RWPE2 (cell line): ENCODE measurements at regions not wholly inside any gene's neighbourhood (a gene's known extent, or its start where the extent isn't known, plus 50 kb on each side); places are given as distances from the start of the nearest gene placed in this dataset.

Source experiments
- ATAC-seq: fragments of 200-7000 bp; cut with Tn5 transposase; 3 replicates; pipeline ENCODE4 v1.9.1; 2021; ENCODE audit warnings: low read depth
- DNase-seq: peaks from one replicate; pipeline ENCODE4 v3.0.0-alpha.2; 2020; ENCODE audit warnings: low spot score
- H3K27ac ChIP-seq: fragments of 450-650 bp; 2 replicates; pipeline ENCODE4 v1.5.1; 2017; ENCODE audit warnings: mild to moderate bottlenecking; ENCODE audit not compliant: poor library complexity, severe bottlenecking
- H3K27me3 ChIP-seq: fragments of 250-450 bp; sonication (Bioruptor Pico); 2 replicates; pipeline ENCODE4 v1.5.1; 2021; ENCODE audit warnings: mild to moderate bottlenecking, moderate library complexity; ENCODE audit not compliant: insufficient read depth, poor library complexity, severe bottlenecking
- H3K36me3 ChIP-seq: fragments of 250-450 bp; sonication (Bioruptor Pico); 2 replicates; pipeline ENCODE4 v1.5.1; 2020; ENCODE audit warnings: low read depth, mild to moderate bottlenecking, moderate library complexity
- H3K4me1 ChIP-seq: fragments of 250-450 bp; sonication (Bioruptor Pico); 2 replicates; pipeline ENCODE4 v1.5.1; 2021; ENCODE audit warnings: mild to moderate bottlenecking, moderate library complexity; ENCODE audit not compliant: insufficient read depth, poor library complexity, severe bottlenecking
- H3K4me3 ChIP-seq: fragments of 250-450 bp; sonication (Bioruptor Pico); 2 replicates; pipeline ENCODE4 v1.5.1; 2021; ENCODE audit warnings: mild to moderate bottlenecking, moderate library complexity; ENCODE audit not compliant: severe bottlenecking
- H3K9me3 ChIP-seq: fragments of 250-450 bp; sonication (Bioruptor Pico); 2 replicates; pipeline ENCODE4 v1.5.1; 2021; ENCODE audit warnings: mild to moderate bottlenecking, moderate library complexity; ENCODE audit not compliant: severe bottlenecking
- TF ChIP-seq, protein P1 (sequence below): fragments of 450-650 bp; IDR thresholded peaks from one replicate; pipeline ENCODE4 v1.5.1; 2017; ENCODE audit warnings: mild to moderate bottlenecking, moderate library complexity; ENCODE audit not compliant: poor library complexity, severe bottlenecking

DNA sequence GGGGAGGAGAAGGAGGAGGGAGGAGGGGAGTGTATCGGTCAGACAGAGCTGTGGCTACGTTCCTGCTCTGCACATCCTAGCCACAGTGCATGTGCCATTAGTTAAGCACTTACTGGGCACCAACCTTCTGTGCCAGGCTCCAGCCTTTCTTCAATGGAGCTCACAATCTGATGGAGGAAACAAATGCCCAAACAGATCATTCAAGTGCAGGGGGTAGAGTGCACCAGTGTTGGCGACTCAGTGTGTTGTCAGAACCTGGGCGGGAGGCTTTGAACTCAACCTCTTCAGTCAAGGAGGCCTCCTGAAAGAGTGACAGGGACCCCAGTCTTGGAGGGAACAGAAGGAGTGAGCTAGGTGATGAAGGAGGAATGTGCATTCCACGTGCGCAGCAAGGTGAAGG lies 51.9 kb upstream of the SHB start:
- H3K9me3 ChIP-seq = no peaks in the 10 kb centered on the region
- H3K27me3 ChIP-seq = no peaks in the 10 kb centered on the region
- no peak overlapping the region for H3K27ac ChIP-seq
- no peak overlapping the region for H3K4me3 ChIP-seq
- no peaks in the 10 kb centered on the region for H3K36me3 ChIP-seq
- H3K4me1 ChIP-seq = peaks cover 6% of the 10 kb centered on the region
- DNase-seq (no peak), ATAC-seq (no peak)
- TF ChIP-seq, protein P1, sequence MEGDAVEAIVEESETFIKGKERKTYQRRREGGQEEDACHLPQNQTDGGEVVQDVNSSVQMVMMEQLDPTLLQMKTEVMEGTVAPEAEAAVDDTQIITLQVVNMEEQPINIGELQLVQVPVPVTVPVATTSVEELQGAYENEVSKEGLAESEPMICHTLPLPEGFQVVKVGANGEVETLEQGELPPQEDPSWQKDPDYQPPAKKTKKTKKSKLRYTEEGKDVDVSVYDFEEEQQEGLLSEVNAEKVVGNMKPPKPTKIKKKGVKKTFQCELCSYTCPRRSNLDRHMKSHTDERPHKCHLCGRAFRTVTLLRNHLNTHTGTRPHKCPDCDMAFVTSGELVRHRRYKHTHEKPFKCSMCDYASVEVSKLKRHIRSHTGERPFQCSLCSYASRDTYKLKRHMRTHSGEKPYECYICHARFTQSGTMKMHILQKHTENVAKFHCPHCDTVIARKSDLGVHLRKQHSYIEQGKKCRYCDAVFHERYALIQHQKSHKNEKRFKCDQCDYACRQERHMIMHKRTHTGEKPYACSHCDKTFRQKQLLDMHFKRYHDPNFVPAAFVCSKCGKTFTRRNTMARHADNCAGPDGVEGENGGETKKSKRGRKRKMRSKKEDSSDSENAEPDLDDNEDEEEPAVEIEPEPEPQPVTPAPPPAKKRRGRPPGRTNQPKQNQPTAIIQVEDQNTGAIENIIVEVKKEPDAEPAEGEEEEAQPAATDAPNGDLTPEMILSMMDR = no peak

DNA sequence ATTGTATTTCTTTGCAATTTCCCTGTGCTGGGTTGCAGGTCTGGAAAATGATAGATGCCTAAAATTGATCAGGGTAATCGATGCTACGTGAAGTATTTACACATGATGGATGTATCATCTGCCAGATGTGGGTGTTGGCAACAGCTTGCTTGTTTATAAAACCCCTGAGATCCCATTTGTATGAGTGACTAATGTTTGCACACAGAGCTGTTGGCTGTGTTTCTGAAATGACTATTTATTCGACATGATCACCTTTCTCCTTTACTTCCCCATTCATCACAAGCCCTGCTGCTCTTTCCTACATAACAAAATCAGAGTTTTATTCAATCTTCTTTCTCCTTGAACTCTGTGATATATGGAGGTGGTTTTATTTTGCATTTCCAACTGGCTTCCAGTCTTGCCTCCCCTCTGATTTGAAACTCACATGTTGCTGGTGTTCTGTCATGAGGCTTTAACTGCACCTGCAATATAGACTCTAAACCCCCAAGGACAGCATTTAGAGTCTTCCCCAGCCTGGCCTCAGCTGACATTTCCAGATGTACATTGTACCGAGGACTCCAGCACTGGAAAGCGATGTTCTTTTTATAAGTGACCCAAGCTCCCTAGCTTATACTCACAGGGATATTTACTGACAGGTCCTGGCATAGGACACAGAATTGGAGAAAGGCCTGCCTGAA lies 50.7 kb upstream of the SHB start:
- Histone ChIP-seq H3K27me3 (no peaks in the 10 kb centered on the region), H3K4me3 (no peak overlapping the region), H3K36me3 (no peaks in the 10 kb centered on the region), H3K9me3 (no peaks in the 10 kb centered on the region), H3K4me1 (no peaks in the 10 kb centered on the region), H3K27ac (no peak overlapping the region)
- peak; percentile 54; the same call in 1 of the 3 replicates for ATAC-seq
- TF ChIP-seq, protein P1 = no peak
- DNase-seq = no peak

DNA sequence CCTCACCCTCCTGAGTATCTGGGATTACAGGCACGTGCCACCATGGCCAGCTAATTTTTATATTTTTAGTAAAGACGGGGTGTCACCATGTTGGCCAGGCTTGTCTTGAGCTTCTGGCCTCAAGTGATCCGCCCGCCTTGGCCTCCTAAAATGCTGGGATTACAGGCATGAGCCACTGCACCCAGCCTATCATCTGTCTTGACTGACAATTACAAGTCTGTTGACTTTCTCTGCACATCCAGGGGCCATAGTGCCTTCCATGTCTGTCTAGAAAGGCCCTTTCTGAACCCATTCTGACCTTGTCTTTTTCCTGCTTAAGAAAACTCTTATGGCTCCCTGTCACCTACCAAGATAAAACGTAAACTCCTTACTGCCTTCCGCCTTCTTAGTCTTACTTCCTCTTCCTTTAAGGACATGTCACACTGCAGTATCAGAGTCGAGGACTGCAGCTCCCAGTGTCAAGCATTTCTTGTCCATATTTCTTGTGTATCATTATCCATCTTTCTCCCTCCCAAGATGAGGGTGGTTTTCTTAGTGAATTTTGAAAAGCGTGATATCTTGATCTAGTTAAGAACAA lies 49.9 kb upstream of the SHB start:
- ATAC-seq = no peak
- Histone ChIP-seq H3K27me3 (no peaks in the 10 kb centered on the region), H3K36me3 (no peaks in the 10 kb centered on the region), H3K27ac (no peak overlapping the region), H3K4me1 (no peaks in the 10 kb centered on the region), H3K4me3 (no peak overlapping the region), H3K9me3 (no peaks in the 10 kb centered on the region)
- TF ChIP-seq, protein P1 = no peak
- no peak for DNase-seq
